Liver (tissue), 3 donors: ENCODE measurements at regions not wholly inside any gene's neighbourhood (a gene's known extent, or its start where the extent isn't known, plus 50 kb on each side); places are given as distances from the start of the nearest gene placed in this dataset.

Source experiments
- ATF3 ChIP-seq: IDR thresholded peaks from 2 replicates; pipeline ENCODE4 v1.6.1; 2016; ENCODE audit warnings: antibody characterized with exemption
- CTCF ChIP-seq: fragments of 150-350 bp; IDR thresholded peaks from 2 replicates; pipeline ENCODE4 v1.5.1; 2017; ENCODE audit warnings: improper control_type of control experiment, low read depth, low read length; ENCODE audit not compliant: missing input control
- EGR1 ChIP-seq, 2 donors: IDR thresholded peaks; 2 replicates each; pipeline ENCODE4 v1.6.1; 2016 to 2018; ENCODE audit warnings: antibody characterized with exemption in 2 of 2, low read depth in 2 of 2
- JUND ChIP-seq, 2 donors: IDR thresholded peaks; 2 replicates each; pipeline ENCODE4 v1.6.1; 2016; ENCODE audit warnings: antibody characterized with exemption in 2 of 2
- NR2F2 ChIP-seq: IDR thresholded peaks from 2 replicates; pipeline ENCODE4 v1.6.1; 2016; ENCODE audit warnings: antibody characterized with exemption
- RAD21 ChIP-seq, 2 donors: IDR thresholded peaks; 2 replicates each; pipeline ENCODE4 v1.6.1; 2016; ENCODE audit warnings: antibody characterized with exemption in 2 of 2, mild to moderate bottlenecking in 2 of 2
- TAF1 ChIP-seq: conservative IDR thresholded peaks from 2 replicates; pipeline ENCODE4 v1.6.1; 2016; ENCODE audit warnings: antibody characterized with exemption, mild to moderate bottlenecking
- donor health status: healthy.
- donor health status: healthy.

- TF ChIP-seq CTCF (no peak), JUND (IDR thresholded peaks at IDR 0.05) (no peak), RAD21 (IDR thresholded peaks at IDR 0.05) (no peak), ATF3 (no peak), EGR1 (IDR thresholded peaks at IDR 0.05; ENCODE audit: low read depth in 2 of 2) (no peak), TAF1 (no peak), NR2F2 (no peak)
Measured at GRCh38 chr4:147371661-147372060, 109.2 kb upstream of the EDNRA start.
